GM12872 (cell line): ENCODE measurements at regions not wholly inside any gene's neighbourhood (a gene's known extent, or its start where the extent isn't known, plus 50 kb on each side); places are given as distances from the start of the nearest gene placed in this dataset.

Source experiments
- CTCF ChIP-seq: IDR thresholded peaks from 3 replicates; pipeline ENCODE4 v1.5.1; 2011; ENCODE audit warnings: low read depth, mild to moderate bottlenecking, low read length, moderate library complexity; ENCODE audit not compliant: insufficient read depth

GRCh38 chr5:40437452-40437861 is 242.3 kb upstream of the PTGER4 start:
- TF ChIP-seq CTCF, result no peak

GRCh38 chr5:40436535-40437237 is 243.0 kb upstream of the PTGER4 start:
- no peak for TF ChIP-seq CTCF

GRCh38 chr5:40432836-40433235 is 246.9 kb upstream of the PTGER4 start:
- no peak for TF ChIP-seq CTCF

GRCh38 chr5:40431734-40432133 is 248.0 kb upstream of the PTGER4 start:
- no peak for TF ChIP-seq CTCF

GRCh38 chr5:40430101-40430710 is 249.5 kb upstream of the PTGER4 start:
- TF ChIP-seq CTCF, result no peak

GRCh38 chr5:40429258-40430100 is 250.2 kb upstream of the PTGER4 start:
- TF ChIP-seq CTCF, result no peak

GRCh38 chr5:40428815-40429214 is 250.9 kb upstream of the PTGER4 start:
- no peak for TF ChIP-seq CTCF
